ENCODE measurements at regions not wholly inside any gene's neighbourhood (a gene's known extent, or its start where the extent isn't known, plus 50 kb on each side); places are given as distances from the start of the nearest gene placed in this dataset.
"Not testable (repeated sequence)": the region's sequence is repeated elsewhere in the genome, so short reads cannot be mapped to it uniquely, and the experiment has no call there.

DNA sequence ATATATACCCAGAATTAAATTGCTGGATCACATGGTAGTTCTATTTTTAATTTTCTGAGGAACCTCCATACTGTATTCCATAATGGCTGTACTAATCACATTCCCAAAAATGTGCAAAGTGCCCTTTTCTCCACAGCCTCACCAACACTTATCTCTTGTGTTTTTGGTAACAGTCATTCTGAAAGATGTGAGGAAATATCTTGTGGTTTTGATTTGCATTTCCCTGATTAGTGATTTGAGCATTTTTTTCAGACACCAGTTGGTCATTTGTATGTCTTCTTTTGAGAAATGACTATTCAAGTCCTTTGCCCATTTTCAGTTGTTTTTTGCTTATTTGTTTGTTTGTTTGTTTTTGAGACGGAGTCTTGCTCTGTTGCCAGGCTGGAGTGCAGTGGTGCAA, 98.1 kb upstream of the SIMC1 start:
- not testable (repeated sequence) for DNase-seq (ENCODE audit: low spot score)

DNA sequence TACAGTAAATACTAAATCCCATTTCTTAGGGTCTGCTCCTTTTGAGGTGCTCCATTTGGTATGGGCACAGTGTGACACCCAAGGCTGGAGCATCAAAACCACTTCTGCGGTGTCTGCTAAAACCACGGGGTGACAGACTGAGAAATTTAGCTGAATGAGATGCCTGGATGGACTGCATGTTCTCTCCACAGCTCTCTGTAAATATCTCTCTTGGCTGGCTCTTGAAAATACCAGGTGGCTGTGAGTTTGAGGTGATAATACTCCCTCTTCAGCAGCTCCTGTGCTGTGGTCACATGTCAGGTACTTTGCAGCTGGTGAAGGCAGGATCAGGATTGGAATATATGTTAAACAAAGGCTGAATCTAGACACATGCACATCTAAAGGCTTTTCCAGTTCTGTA, 93.7 kb upstream of the SIMC1 start:
- no peak for DNase-seq (ENCODE audit: low spot score)

- not testable (repeated sequence) for DNase-seq (ENCODE audit: low spot score)
Observed at GRCh38 chr5:176149948-176150347, 88.3 kb upstream of the SIMC1 start.

- no peak for DNase-seq (ENCODE audit: low spot score)
Observed at GRCh38 chr5:176151281-176151680, 86.9 kb upstream of the SIMC1 start.

GRCh38 chr5:176152191-176152929, 85.9 kb upstream of the SIMC1 start:
- no peak for DNase-seq (ENCODE audit: low spot score)

DNA sequence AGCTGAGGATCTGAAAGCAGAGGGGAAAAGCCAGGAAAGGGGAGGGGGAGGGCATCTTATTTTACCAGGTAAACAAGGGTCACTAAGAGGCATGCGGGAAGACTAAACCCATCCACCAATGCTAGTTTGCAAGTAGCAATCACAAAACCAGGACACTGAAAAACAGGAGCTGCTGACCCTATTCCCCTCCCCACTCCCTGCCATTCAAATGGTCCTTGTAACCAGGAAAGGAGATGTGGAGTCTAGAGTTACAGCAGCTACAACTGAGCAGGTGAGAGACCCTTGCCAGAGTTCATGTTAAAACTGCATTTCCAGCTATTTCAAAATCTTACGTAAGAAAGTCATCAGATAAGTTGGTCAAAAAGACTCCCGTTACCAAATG, 85.3 kb upstream of the SIMC1 start:
- DNase-seq (ENCODE audit: low spot score), result no peak

DNA sequence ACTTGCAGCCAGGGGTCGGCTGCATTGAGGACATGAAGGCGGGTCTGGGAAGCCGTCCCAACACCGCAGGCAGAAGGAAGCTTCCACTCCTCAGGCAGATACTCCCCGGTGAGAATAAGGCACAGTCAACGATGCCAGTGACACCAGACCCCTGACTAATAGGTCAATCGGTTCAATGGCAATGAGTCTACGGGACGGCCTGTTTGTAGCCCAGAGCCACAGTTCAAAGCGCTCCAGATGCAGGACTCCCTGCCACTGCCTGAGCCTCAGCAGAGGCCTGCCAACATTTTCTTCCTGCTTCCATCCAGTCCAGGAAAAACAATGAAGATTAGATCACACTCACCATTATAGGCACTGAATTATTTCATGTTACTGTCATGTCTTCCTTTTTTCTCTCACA, 84.5 kb upstream of the SIMC1 start:
- DNase-seq (ENCODE audit: low spot score), result no peak

- DNase-seq (ENCODE audit: low spot score), result no peak
Observed at GRCh38 chr5:176154821-176155220, 83.4 kb upstream of the SIMC1 start.

- no peak for DNase-seq (ENCODE audit: low spot score)
Observed at GRCh38 chr5:176155922-176156359, 82.3 kb upstream of the SIMC1 start.

DNA sequence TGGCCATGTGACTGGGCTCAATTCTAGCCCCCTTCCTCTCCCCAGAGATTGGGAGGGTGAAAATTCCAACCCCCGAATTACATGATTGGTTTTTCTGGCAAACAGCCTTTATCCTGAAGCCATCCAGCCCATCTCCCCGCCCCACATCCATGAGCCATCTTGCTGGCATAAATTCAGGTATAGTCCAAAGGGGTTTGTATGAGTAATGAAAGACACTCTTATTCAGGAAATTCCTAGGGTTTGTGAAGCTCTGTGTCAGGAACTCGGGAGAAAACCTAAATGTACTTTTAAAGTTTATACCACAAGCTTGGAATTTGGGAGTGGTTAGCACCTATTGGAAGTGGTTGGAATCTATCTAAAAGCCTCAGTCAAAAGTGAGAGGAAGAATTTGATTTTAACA, 80.6 kb upstream of the SIMC1 start:
- no peak for DNase-seq (ENCODE audit: low spot score)

GRCh38 chr5:176161431-176161830, 76.8 kb upstream of the SIMC1 start:
- DNase-seq (ENCODE audit: low spot score), result no peak

GRCh38 chr5:176162198-176162597, 76.0 kb upstream of the SIMC1 start:
- no peak for DNase-seq (ENCODE audit: low spot score)

DNA sequence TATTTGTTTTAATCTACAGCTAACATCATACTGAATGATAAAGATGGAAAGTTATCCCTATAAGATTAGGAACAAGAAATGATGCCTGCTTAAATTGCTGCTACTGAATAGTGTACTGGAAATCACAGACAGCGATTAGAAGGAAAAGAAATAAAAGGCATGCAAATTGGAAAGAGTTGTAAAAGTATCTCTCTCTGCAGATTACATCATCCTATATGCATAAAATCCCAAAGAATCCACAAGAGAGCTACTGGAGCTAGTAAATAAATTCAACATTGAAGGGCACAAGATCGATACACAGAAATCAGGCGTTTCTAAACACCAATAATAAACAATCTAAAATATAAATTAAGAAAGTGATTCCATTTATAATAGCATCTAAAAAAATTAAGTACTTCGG, 75.3 kb upstream of the SIMC1 start:
- DNase-seq (ENCODE audit: low spot score), result no peak

DNA sequence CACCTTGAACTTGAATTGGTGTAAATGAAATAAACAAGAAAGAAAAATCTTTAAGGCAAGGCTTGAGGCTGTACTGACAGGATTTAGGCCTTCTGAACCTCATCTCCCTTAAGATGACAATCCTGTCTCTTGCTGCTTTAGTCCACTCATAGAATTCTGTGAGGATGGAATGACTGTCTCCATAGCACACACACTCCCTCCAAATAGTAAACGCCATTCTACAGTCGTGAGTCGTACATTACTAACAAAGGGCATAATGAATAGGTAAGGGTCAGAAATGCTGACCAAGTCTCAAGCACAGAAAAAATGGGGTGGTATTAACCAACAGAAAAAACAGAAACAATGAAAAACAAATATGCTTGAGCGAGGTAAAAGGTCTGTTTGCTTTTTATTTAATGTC, 71.8 kb upstream of the SIMC1 start:
- no peak for DNase-seq (ENCODE audit: low spot score)

DNA sequence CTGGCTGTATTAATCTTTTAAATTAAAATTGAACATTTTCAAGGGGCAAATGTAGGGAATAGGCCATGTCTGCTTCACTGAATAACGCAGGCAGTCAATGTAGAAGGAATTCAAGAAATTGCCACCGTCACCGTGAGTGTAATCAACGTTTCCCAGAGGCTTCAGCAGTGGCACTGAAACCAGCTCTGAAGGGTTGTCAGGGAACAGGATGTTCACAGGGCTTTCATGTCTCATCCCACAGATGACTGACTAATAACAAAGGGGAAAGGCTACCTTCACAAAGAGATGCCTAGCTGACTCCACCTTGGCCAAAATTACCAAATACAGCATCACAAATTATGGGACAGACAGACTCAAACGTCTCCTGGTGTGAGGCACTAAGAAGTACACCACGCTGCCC, 70.4 kb upstream of the SIMC1 start:
- DNase-seq (ENCODE audit: low spot score), result no peak

DNA sequence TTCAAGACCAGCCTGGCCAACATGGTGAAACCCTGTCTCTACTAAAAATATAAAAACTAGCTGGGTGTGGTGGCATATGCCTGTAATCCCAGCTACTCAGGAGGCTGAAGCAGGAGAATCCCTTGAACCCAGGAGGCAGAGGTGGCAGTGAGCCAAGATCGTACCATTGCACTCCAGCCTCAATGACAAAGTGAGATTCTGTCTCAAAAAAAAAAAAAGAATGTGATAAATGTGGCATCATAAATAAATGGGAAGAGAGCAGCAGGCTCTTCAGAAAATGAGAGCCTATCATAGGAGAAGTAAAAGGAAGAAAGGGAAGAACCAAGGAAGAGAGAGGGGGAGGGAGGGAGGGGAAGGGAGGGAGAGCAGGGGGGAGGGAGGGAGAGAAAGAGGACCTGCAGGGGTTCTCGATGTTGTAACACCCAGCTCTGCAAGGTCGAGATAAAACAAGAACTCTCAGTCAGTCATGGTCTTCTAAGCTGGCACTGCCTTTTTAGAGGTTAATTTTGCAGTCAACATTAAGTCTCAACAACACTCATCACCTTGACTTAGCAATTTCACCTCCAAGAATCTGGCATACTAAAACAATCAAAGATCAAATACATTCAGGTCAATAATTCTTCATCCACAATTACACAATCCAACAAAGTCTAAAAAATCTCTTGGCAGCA, 68.7 kb upstream of the SIMC1 start:
- no peak for DNase-seq (ENCODE audit: low spot score)

DNA sequence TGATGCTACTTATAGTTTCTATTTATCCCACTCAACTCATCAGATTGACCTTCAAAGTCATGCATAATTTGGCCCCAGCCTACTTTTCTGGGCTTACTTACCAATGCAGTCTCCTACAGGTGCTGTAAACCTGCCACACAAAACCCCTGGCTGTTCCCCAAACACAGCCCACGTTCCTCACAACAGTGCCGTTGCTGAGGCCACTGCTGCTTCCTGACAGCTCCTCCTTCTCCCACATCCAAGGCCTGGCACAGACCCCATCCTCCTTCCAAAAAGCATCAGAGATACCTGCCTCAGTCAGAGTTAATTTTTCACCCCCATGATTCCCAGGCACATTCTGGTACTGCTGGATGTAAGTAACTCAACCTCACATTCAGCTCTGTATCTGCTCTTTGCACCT, 68.1 kb upstream of the SIMC1 start:
- no peak for DNase-seq (ENCODE audit: low spot score)

GRCh38 chr5:176171171-176171760, 67.0 kb upstream of the SIMC1 start:
- no peak for DNase-seq (ENCODE audit: low spot score)

DNA sequence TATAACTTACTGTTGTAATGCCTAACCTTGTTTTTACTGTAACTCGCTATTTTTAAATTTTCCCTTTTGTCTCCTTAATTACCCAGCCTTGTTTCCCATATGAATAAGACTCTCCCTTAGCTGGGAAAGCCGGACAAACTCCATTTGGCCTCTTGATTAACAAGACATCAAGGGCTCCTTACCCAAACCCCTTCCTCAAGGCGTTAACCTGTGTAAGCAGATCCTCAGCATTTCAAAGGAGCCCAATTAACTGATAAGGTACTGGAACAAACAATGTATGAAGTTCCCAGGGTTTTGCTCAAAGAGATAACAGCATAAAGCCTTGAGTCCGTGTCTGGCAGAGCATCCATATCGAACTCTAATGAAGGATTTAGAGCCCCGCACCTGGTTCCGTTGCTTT, 66.0 kb upstream of the SIMC1 start:
- no peak for DNase-seq (ENCODE audit: low spot score)

- DNase-seq (ENCODE audit: low spot score), result no peak
Observed at GRCh38 chr5:176173647-176174046, 64.6 kb upstream of the SIMC1 start.

- DNase-seq (ENCODE audit: low spot score), result no peak
Observed at GRCh38 chr5:176174345-176175025, 63.7 kb upstream of the SIMC1 start.

- no peak for DNase-seq (ENCODE audit: low spot score)
Observed at GRCh38 chr5:176175101-176175852, 62.9 kb upstream of the SIMC1 start.
